22Rv1 (cell line): ENCODE measurements at regions not wholly inside any gene's neighbourhood (a gene's known extent, or its start where the extent isn't known, plus 50 kb on each side); places are given as distances from the start of the nearest gene placed in this dataset.

Experiments used
- ZFX ChIP-seq: fragments of 450-650 bp; IDR thresholded peaks from 2 replicates; pipeline ENCODE4 v1.6.1; 2017; ENCODE audit warnings: antibody characterized with exemption, borderline replicate concordance
- TF ChIP-seq, protein P1 (sequence below): fragments of 450-650 bp; IDR thresholded peaks from 2 replicates; pipeline ENCODE4 v1.5.1; 2017; ENCODE audit warnings: mild to moderate bottlenecking

DNA sequence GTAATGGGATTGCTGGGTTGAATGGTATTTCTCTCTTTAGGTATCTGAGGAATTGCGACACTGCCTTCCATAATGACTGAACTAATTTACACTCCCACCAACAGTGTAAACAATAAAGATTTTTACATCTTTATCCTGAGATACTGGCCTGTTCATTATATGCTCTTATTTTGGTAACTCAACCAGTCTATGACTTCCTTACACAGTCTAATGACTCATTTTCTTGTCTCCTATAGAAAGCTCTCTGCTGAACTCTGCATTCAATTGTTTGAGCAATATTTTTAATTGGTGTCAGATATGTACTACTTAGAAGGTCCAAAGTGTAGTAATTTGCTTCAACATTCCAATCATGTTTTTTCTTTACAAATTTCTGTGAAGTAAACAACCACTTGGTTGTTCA is 1351.8 kb downstream of the FSCB start:
- TF ChIP-seq, protein P1, sequence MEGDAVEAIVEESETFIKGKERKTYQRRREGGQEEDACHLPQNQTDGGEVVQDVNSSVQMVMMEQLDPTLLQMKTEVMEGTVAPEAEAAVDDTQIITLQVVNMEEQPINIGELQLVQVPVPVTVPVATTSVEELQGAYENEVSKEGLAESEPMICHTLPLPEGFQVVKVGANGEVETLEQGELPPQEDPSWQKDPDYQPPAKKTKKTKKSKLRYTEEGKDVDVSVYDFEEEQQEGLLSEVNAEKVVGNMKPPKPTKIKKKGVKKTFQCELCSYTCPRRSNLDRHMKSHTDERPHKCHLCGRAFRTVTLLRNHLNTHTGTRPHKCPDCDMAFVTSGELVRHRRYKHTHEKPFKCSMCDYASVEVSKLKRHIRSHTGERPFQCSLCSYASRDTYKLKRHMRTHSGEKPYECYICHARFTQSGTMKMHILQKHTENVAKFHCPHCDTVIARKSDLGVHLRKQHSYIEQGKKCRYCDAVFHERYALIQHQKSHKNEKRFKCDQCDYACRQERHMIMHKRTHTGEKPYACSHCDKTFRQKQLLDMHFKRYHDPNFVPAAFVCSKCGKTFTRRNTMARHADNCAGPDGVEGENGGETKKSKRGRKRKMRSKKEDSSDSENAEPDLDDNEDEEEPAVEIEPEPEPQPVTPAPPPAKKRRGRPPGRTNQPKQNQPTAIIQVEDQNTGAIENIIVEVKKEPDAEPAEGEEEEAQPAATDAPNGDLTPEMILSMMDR = no peak
- no peak for TF ChIP-seq ZFX
